Astrocyte (in vitro differentiated cells and primary cell): ENCODE measurements at regions not wholly inside any gene's neighbourhood (a gene's known extent, or its start where the extent isn't known, plus 50 kb on each side); places are given as distances from the start of the nearest gene placed in this dataset.
"Not testable (repeated sequence)": the region's sequence is repeated elsewhere in the genome, so short reads cannot be mapped to it uniquely, and the experiment has no call there.

ENCODE experiments used
- DNase-seq: peaks from one replicate; pipeline ENCODE4 v3.0.0-alpha.2; 2010; ENCODE audit warnings: low read depth
- FAIRE-seq: peaks from 2 replicates; lab custom pipeline; 2011; peaks lifted over from hg19 to GRCh38; lab: Jason Lieb, UNC
- H2AFZ ChIP-seq: 2 replicates; pipeline ENCODE4 v1.6.0; 2012; ENCODE audit warnings: low read depth, low read length, inconsistent platforms
- H3K27ac ChIP-seq: 2 replicates; pipeline ENCODE4 v1.5.1; 2011; ENCODE audit warnings: low read depth, low read length, inconsistent platforms
- H3K27me3 ChIP-seq: 2 replicates; pipeline ENCODE4 v1.6.0; 2011; ENCODE audit warnings: low read length, inconsistent platforms; ENCODE audit not compliant: insufficient read depth
- H3K36me3 ChIP-seq: 2 replicates; pipeline ENCODE4 v1.5.1; 2011; ENCODE audit warnings: low read length, inconsistent platforms; ENCODE audit not compliant: insufficient read depth
- H3K4me1 ChIP-seq: 2 replicates; pipeline ENCODE4 v1.5.1; 2011; ENCODE audit warnings: low read length, inconsistent platforms; ENCODE audit not compliant: insufficient read depth
- H3K4me2 ChIP-seq: 2 replicates; pipeline ENCODE4 v1.6.0; 2012; ENCODE audit warnings: low read length, inconsistent platforms
- H3K4me3 ChIP-seq: 2 replicates; pipeline ENCODE4 v1.5.1; 2011; ENCODE audit warnings: low read depth, mild to moderate bottlenecking, low read length, inconsistent platforms; ENCODE audit not compliant: insufficient read depth
- H3K79me2 ChIP-seq: 2 replicates; pipeline ENCODE4 v1.6.0; 2012; ENCODE audit warnings: mild to moderate bottlenecking, low read length, inconsistent platforms; ENCODE audit not compliant: insufficient read depth
- H3K9ac ChIP-seq: 2 replicates; pipeline ENCODE4 v1.6.0; 2012; ENCODE audit warnings: mild to moderate bottlenecking, low read length, inconsistent platforms
- H3K9me3 ChIP-seq: 2 replicates; pipeline ENCODE4 v1.5.1; 2012; ENCODE audit warnings: low read depth, mild to moderate bottlenecking, low read length, inconsistent platforms; ENCODE audit not compliant: insufficient read depth
- H4K20me1 ChIP-seq: 2 replicates; pipeline ENCODE4 v1.6.0; 2012; ENCODE audit warnings: low read length, inconsistent platforms; ENCODE audit not compliant: insufficient read depth
- H3K27ac Mint-ChIP-seq: one replicate; pipeline ENCODE4 v1.8.0; 2021; ENCODE audit warnings: mild to moderate bottlenecking, mixed read lengths; ENCODE audit not compliant: unreplicated experiment
- H3K27me3 Mint-ChIP-seq: one replicate; pipeline ENCODE4 v1.8.0; 2021; ENCODE audit warnings: low read depth, mixed read lengths; ENCODE audit not compliant: unreplicated experiment
- H3K36me3 Mint-ChIP-seq: one replicate; pipeline ENCODE4 v1.8.0; 2021; ENCODE audit warnings: low read depth, mixed read lengths; ENCODE audit not compliant: unreplicated experiment
- H3K4me1 Mint-ChIP-seq: one replicate; pipeline ENCODE4 v1.8.0; 2021; ENCODE audit warnings: low read depth, mixed read lengths; ENCODE audit not compliant: unreplicated experiment
- H3K4me3 Mint-ChIP-seq: one replicate; pipeline ENCODE4 v1.8.0; 2021; ENCODE audit warnings: mild to moderate bottlenecking, moderate library complexity, mixed read lengths; ENCODE audit not compliant: unreplicated experiment
- H3K9me3 Mint-ChIP-seq: one replicate; pipeline ENCODE4 v1.8.0; 2021; ENCODE audit warnings: mild to moderate bottlenecking, mixed read lengths; ENCODE audit not compliant: unreplicated experiment
- EZH2 ChIP-seq: IDR thresholded peaks from 2 replicates; pipeline ENCODE4 v1.6.1; 2012; ENCODE audit warnings: mild to moderate bottlenecking, low read length, inconsistent platforms; ENCODE audit not compliant: insufficient read depth
- TF ChIP-seq, protein P1 (sequence below): IDR thresholded peaks from 2 replicates; pipeline ENCODE4 v1.5.1; 2011; ENCODE audit warnings: low read depth, mild to moderate bottlenecking, inconsistent platforms, low read length, moderate library complexity; ENCODE audit not compliant: insufficient read depth

GRCh38 chr11:101224221-101224620, 94.6 kb upstream of the PGR start:
- TF ChIP-seq, protein P1, sequence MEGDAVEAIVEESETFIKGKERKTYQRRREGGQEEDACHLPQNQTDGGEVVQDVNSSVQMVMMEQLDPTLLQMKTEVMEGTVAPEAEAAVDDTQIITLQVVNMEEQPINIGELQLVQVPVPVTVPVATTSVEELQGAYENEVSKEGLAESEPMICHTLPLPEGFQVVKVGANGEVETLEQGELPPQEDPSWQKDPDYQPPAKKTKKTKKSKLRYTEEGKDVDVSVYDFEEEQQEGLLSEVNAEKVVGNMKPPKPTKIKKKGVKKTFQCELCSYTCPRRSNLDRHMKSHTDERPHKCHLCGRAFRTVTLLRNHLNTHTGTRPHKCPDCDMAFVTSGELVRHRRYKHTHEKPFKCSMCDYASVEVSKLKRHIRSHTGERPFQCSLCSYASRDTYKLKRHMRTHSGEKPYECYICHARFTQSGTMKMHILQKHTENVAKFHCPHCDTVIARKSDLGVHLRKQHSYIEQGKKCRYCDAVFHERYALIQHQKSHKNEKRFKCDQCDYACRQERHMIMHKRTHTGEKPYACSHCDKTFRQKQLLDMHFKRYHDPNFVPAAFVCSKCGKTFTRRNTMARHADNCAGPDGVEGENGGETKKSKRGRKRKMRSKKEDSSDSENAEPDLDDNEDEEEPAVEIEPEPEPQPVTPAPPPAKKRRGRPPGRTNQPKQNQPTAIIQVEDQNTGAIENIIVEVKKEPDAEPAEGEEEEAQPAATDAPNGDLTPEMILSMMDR = no peak
- TF ChIP-seq EZH2 = no peak
- DNase-seq = no peak
- FAIRE-seq = no peak

GRCh38 chr11:101218091-101218490, 88.5 kb upstream of the PGR start:
- not testable (repeated sequence) for FAIRE-seq

More at GRCh38 chr11:101224221-101224620, 94.6 kb upstream of the PGR start:
- Histone ChIP-seq H3K36me3 (no peaks in the 10 kb centered on the region), H3K9ac (no peak overlapping the region), H3K27ac (no peak overlapping the region), H3K4me1 (no peaks in the 10 kb centered on the region), H4K20me1 (no peaks in the 10 kb centered on the region), H3K79me2 (no peaks in the 10 kb centered on the region), H2AFZ (no peak overlapping the region), H3K27me3 (no peaks in the 10 kb centered on the region), H3K4me3 (no peak overlapping the region), H3K9me3 (peaks cover 10% of the 10 kb centered on the region), H3K4me2 (no peak overlapping the region)
- H3K9me3 Mint-ChIP-seq = peaks cover 17% of the 10 kb centered on the region
- no peaks in the 10 kb centered on the region for H3K36me3 Mint-ChIP-seq
- no peaks in the 10 kb centered on the region for H3K27me3 Mint-ChIP-seq
- no peaks in the 10 kb centered on the region for H3K4me1 Mint-ChIP-seq
- no peak overlapping the region for H3K27ac Mint-ChIP-seq
- no peak overlapping the region for H3K4me3 Mint-ChIP-seq

GRCh38 chr11:101216091-101216490, 86.5 kb upstream of the PGR start:
- H3K36me3 ChIP-seq, FAIRE-seq, H3K27ac ChIP-seq, H2AFZ ChIP-seq, H3K4me2 ChIP-seq, DNase-seq, H4K20me1 ChIP-seq, H3K4me1 Mint-ChIP-seq, H3K4me3 ChIP-seq, H3K27ac Mint-ChIP-seq, H3K4me3 Mint-ChIP-seq, H3K9me3 ChIP-seq, H3K9ac ChIP-seq, H3K79me2 ChIP-seq, H3K4me1 ChIP-seq, H3K27me3 Mint-ChIP-seq, H3K36me3 Mint-ChIP-seq, H3K27me3 ChIP-seq: not testable (repeated sequence)
- H3K9me3 Mint-ChIP-seq = peaks cover 25% of the 10 kb centered on the region

More at GRCh38 chr11:101218091-101218490, 88.5 kb upstream of the PGR start:
- not testable (repeated sequence) for H3K27me3 ChIP-seq, H3K4me1 Mint-ChIP-seq, H3K36me3 ChIP-seq, H3K36me3 Mint-ChIP-seq, H3K4me3 Mint-ChIP-seq, H3K4me1 ChIP-seq, H3K27me3 Mint-ChIP-seq, H3K4me3 ChIP-seq, H2AFZ ChIP-seq, H4K20me1 ChIP-seq, DNase-seq, H3K9ac ChIP-seq, H3K9me3 ChIP-seq, H3K27ac ChIP-seq, H3K4me2 ChIP-seq, H3K79me2 ChIP-seq, H3K27ac Mint-ChIP-seq
- H3K9me3 Mint-ChIP-seq = peaks cover 13% of the 10 kb centered on the region

DNA sequence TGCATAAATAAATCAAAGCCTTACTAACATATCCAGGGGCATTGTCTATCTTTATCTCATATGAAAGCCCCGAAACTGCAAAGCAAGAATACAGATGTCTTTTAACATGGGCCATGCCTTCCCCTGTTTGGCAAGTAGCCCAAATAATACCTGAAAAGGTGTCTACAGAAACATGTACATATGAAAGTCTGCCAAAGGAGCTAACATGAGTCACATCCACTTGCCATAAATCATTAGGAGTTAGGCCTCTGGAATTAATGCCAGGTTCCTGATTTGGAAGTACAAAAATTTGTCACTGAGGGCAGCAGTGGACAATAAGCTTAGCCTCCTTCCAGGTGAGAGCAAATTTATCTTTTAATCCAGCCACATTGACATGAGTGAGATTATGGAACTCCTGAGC, 85.5 kb upstream of the PGR start:
- TF ChIP-seq, protein P1 = no peak
- TF ChIP-seq EZH2 = no peak
- Histone ChIP-seq H3K4me1 (no peaks in the 10 kb centered on the region), H3K9ac (no peak overlapping the region), H3K27ac (no peak overlapping the region), H3K36me3 (no peaks in the 10 kb centered on the region), H3K4me2 (no peak overlapping the region), H2AFZ (no peak overlapping the region), H3K9me3 (peaks cover 2% of the 10 kb centered on the region), H3K79me2 (no peaks in the 10 kb centered on the region), H4K20me1 (no peaks in the 10 kb centered on the region), H3K4me3 (no peak overlapping the region), H3K27me3 (no peaks in the 10 kb centered on the region)
- FAIRE-seq (no peak), DNase-seq (no peak)
- Mint-ChIP-seq H3K4me1 (no peaks in the 10 kb centered on the region), H3K27ac (no peak overlapping the region), H3K27me3 (no peaks in the 10 kb centered on the region), H3K9me3 (peaks cover 23% of the 10 kb centered on the region), H3K36me3 (no peaks in the 10 kb centered on the region), H3K4me3 (no peak overlapping the region)
